Colonic mucosa (tissue), 4 donors: ENCODE measurements at regions not wholly inside any gene's neighbourhood (a gene's known extent, or its start where the extent isn't known, plus 50 kb on each side); places are given as distances from the start of the nearest gene placed in this dataset.

Source experiments
- DNase-seq: peaks from one replicate; pipeline ENCODE4 v3.0.0-alpha.2; 2020
- H3K27ac ChIP-seq: fragments of 200-600 bp; one replicate; pipeline ENCODE4 v1.8.0; 2021
- H3K27me3 ChIP-seq: fragments of 200-600 bp; one replicate; pipeline ENCODE4 v1.8.0; 2021
- H3K36me3 ChIP-seq: fragments of 200-600 bp; one replicate; pipeline ENCODE4 v1.8.0; 2021
- H3K4me1 ChIP-seq: fragments of 200-600 bp; one replicate; pipeline ENCODE4 v1.8.0; 2021; ENCODE audit warnings: mild to moderate bottlenecking
- H3K4me3 ChIP-seq: fragments of 200-600 bp; one replicate; pipeline ENCODE4 v1.8.0; 2021
- H3K9ac ChIP-seq, 2 donors: one replicate each; pipeline ENCODE4 v1.7.0; 2013; ENCODE audit warnings: control low read depth in 2 of 2, low read depth in 2 of 2, low read length in 2 of 2
- H3K9me3 ChIP-seq: fragments of 200-600 bp; one replicate; pipeline ENCODE4 v1.8.0; 2021
- CTCF ChIP-seq: fragments of 200-600 bp; IDR thresholded peaks from one replicate; pipeline ENCODE4 v1.8.0; 2022; ENCODE audit warnings: antibody characterized with exemption, mild to moderate bottlenecking
- intact Hi-C: fragments of 100-400 bp; cut with DNase I; formaldehyde crosslinking; loops from one replicate; pipeline ENCODE4 v1.14.1; 2022
- donor health status: healthy.
- donor health status: DM: no; HTN: no; CAD: no.
- donor health status: DM: no; HTN: no; CAD: no.

DNA sequence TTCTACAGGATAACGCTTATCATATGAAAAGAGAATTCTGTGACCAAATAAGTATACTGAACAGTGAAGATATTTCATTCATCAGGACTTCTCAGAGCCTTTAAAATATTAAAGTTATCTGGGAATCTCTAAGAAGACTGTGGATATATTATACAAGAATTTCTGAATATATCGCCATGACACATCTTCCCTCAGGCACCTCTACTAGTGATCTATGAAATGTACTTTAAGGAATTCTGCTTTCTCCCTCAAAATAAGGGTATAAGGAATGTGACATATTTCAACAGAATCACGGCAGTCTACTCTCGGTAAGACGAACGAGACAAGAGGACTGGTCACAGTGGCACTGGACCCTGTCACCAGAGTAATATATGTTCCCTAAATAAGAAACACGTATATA lies 504.2 kb upstream of the PHF14 start:
- Histone ChIP-seq H3K4me3 (no peak overlapping the region), H3K36me3 (no peaks in the 10 kb centered on the region), H3K27me3 (no peaks in the 10 kb centered on the region), H3K9me3 (no peaks in the 10 kb centered on the region), H3K9ac (no peak overlapping the region), H3K27ac (no peak overlapping the region), H3K4me1 (no peaks in the 10 kb centered on the region)
- intact Hi-C loops, result no loop called here
- no peak for TF ChIP-seq CTCF
- DNase-seq, result no peak

DNA sequence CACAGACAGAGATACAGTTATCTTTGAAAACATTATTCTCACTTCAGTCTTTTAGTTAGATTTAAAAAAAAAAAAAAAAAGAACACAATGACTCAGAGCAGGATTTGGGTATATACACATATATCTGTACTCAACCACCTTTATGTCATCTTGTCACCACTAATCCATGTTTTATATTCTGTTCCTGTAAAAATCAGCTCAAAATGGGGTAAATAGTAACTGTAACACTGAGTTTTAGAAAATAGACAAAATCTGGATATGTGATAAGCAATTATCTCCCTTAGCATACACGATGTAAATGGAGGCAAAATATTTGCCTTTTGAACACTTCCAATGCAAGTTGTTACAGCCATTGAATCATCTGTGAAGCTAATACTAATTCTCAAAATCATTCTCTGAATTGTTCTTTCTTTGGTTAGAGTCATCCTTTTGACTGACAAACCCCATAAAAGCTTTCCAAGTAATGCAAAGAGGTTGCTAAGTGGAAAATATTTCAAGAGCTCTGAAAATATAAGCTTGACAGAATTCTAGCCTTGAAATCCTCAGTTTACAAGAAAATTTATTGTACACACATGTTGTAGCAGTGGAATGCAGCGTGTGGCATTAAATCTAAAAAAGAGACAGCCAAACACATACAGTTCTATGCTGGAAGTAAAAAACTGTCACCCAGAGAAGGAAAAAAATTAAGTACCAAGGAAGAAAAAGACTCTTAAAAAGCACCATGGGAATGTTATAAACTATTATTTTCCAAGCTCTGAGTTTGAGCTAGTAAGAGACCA lies 502.2 kb upstream of the PHF14 start:
- Histone ChIP-seq H3K9me3 (no peaks in the 10 kb centered on the region), H3K36me3 (no peaks in the 10 kb centered on the region), H3K9ac (no peak overlapping the region), H3K27me3 (no peaks in the 10 kb centered on the region), H3K4me3 (no peak overlapping the region), H3K4me1 (no peaks in the 10 kb centered on the region), H3K27ac (no peak overlapping the region)
- intact Hi-C loops, result loop anchor here (2.0 kb wide), 1 partner anchor 37 kb away; no protein-coding TSS in a partner anchor
- TF ChIP-seq CTCF, result no peak
- no peak for DNase-seq

DNA sequence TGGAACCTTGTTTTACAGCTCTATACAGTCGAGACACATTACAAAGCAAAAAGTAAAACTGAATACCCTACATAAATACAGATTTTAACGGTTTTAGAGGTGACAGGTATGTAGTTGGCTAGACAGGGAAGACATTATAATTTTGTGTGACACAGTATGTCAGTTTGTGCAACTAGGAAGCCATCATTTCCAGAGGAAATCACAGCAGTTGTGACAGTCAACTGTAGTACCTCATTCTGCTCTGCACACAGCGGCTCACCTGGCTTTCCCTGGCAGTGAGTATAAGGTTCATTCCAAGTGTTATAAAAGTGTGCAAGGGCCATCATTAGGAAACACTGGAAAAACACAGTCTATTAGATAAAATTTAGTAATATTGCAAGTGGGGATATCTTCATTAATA lies 501.6 kb upstream of the PHF14 start:
- DNase-seq, result no peak
- H3K27me3 ChIP-seq, result no peaks in the 10 kb centered on the region
- no peaks in the 10 kb centered on the region for H3K9me3 ChIP-seq
- H3K27ac ChIP-seq, result no peak overlapping the region
- H3K9ac ChIP-seq, result no peak overlapping the region
- no peaks in the 10 kb centered on the region for H3K36me3 ChIP-seq
- no peak overlapping the region for H3K4me3 ChIP-seq
- intact Hi-C loops, result no loop called here
- no peak for TF ChIP-seq CTCF
- no peaks in the 10 kb centered on the region for H3K4me1 ChIP-seq

DNA sequence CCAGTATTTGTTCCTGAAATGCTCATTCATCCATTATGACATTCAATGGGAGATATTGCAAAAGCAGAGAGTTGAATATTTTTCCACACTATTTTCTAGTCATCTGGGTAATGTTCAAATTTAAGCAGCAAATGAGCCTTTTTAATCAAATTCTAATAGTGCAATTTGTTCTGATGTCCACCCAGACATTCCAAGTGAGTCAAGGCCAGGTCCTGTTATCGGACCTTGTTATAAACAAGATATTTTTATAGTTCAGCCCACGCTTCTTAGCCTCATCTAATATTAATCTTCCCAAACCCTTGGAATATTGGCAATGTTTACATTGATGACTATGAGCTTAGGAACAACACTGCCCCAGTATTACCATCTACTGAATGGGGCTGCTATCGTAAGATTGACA lies 500.1 kb upstream of the PHF14 start:
- TF ChIP-seq CTCF, result no peak
- H3K9ac ChIP-seq, result no peak overlapping the region
- no peaks in the 10 kb centered on the region for H3K9me3 ChIP-seq
- no peaks in the 10 kb centered on the region for H3K36me3 ChIP-seq
- no peaks in the 10 kb centered on the region for H3K4me1 ChIP-seq
- intact Hi-C loops, result no loop called here
- no peaks in the 10 kb centered on the region for H3K27me3 ChIP-seq
- H3K4me3 ChIP-seq, result no peak overlapping the region
- no peak for DNase-seq
- no peak overlapping the region for H3K27ac ChIP-seq

DNA sequence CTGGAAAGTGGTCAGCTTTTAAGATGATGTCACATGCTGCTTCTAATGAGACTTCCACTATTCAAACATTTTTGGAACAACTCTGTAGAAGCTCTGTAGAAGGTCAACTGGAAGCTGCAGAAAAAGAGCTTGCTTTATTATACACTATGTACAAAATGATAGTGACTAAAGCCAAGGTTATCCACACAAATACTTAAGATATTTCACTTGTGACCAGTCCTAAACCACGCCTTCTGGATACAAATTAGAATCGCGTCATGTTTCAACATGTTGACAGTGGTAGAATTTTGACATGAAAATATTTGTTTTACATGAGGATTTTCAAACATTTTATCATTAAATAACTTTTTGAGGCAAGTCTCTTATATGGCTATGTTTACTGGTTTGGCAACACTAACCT lies 499.6 kb upstream of the PHF14 start:
- no peak for TF ChIP-seq CTCF

More for the DNA sequence above, 499.6 kb upstream of the PHF14 start:
- H3K9ac ChIP-seq, result no peak overlapping the region
- no peak overlapping the region for H3K4me3 ChIP-seq
- H3K9me3 ChIP-seq, result no peaks in the 10 kb centered on the region
- H3K4me1 ChIP-seq, result no peaks in the 10 kb centered on the region
- DNase-seq, result no peak
- no peaks in the 10 kb centered on the region for H3K27me3 ChIP-seq
- H3K27ac ChIP-seq, result no peak overlapping the region
- intact Hi-C loops, result no loop called here
- no peaks in the 10 kb centered on the region for H3K36me3 ChIP-seq
